Stimulated activated naive B cell treated with anti-CD40 and anti-IgM and Interleukin-4, amounts not matched to agents 10 μg/mL and 1 μg/mL and 100 μg/mL, for 72 hours (primary cell): ENCODE measurements at regions not wholly inside any gene's neighbourhood (a gene's known extent, or its start where the extent isn't known, plus 50 kb on each side); places are given as distances from the start of the nearest gene placed in this dataset.
"Not testable (repeated sequence)": the region's sequence is repeated elsewhere in the genome, so short reads cannot be mapped to it uniquely, and the experiment has no call there.

Experiments
- ATAC-seq, 2 donors: fragments of 150-1000 bp; cut with Tn5 transposase; replicated peaks; 2 replicates each; pipeline ENCODE4 v1.10.0; 2021; ENCODE audit warnings: moderate library complexity in 1 of 2
- DNase-seq: peaks from one replicate; pipeline ENCODE4 v3.0.0; 2021
- H3K27ac Mint-ChIP-seq: one replicate; pipeline ENCODE4 v1.8.0; 2022; ENCODE audit warnings: mild to moderate bottlenecking, mixed read lengths
- H3K27me3 Mint-ChIP-seq, 2 donors: one replicate each; pipeline ENCODE4 v1.8.0; 2022; ENCODE audit warnings: mixed read lengths in 2 of 2
- H3K36me3 Mint-ChIP-seq, 2 donors: one replicate each; pipeline ENCODE4 v1.8.0; 2022; ENCODE audit warnings: mixed read lengths in 2 of 2, mild to moderate bottlenecking in 1 of 2
- H3K4me1 Mint-ChIP-seq, 2 donors: one replicate each; pipeline ENCODE4 v1.8.0; 2022; ENCODE audit warnings: mixed read lengths in 2 of 2, mild to moderate bottlenecking in 1 of 2
- H3K4me3 Mint-ChIP-seq, 2 donors: one replicate each; pipeline ENCODE4 v1.8.0; 2022; ENCODE audit warnings: mild to moderate bottlenecking in 2 of 2, mixed read lengths in 2 of 2, moderate library complexity in 1 of 2
- H3K9me3 Mint-ChIP-seq, 2 donors: one replicate each; pipeline ENCODE4 v1.8.0; 2022; ENCODE audit warnings: mixed read lengths in 2 of 2, mild to moderate bottlenecking in 1 of 2

DNA sequence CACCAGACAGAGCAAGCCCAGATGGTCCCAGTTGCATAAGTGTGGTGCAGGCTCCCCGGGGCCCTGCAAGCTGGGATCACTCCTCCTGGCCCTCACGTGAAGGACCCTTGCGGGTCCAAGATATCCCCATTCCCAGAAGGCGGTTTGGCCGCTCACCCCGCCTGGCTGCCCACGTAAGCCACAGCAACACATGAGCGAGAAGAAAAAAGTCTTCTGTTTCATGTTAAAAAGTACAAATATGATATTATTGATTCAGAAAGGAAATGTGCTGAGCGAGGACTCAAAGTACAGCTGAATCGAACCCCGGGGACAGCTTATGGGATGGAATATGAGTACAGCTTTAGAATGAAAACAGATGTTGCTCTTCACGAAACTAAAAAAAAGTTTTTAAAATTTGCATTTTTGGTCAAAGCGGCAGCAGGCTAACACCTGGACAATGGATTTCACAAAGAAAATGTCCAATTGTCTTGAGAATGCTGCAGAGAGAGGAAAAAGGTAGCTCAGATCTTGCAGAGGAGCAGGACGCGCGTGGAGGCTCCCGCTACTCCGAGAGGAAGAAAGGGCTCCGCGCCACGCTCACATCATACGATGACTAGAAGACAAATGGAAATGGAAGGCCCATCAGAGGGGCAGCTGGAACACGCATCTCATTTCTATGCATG is 427.6 kb downstream of the IRX1 start:
- no peak overlapping the region for H3K4me3 Mint-ChIP-seq
- H3K27ac Mint-ChIP-seq, result no peak overlapping the region
- ATAC-seq (no peak), DNase-seq (no peak)
- no peaks in the 10 kb centered on the region for H3K36me3 Mint-ChIP-seq
- H3K27me3 Mint-ChIP-seq, result peaks cover 11 to 45% of the 10 kb centered on the region in 2 donors
- peaks cover 0 to 4% of the 10 kb centered on the region in 2 donors for H3K9me3 Mint-ChIP-seq
- H3K4me1 Mint-ChIP-seq, result peaks cover 9 to 26% of the 10 kb centered on the region in 2 donors

DNA sequence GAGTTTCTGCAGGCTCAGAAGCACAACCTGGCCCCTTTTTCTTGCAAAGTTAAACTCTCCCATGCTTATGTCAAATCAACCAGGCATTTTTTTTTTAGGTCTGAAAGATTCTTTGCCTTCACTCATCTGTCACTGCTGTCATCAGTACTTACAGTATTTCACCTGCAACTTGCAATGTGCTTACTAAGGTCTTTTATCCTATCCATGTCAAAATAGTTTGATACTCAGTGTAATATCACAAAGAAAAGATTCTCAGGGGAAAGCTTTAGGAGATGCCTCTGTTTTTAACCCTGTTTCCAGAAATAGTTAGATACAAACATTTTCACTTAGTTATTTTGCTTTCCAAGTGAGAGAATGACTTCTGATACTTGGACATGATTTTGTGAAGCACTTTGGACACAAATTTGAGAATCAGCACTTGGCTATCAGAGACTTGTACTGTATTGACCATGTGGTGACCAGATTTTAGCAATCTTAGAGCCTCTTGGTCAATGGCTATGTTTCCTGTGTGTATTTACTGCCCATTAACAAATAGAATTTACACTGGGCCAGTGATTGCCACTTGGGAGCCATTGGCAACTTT is 428.2 kb downstream of the IRX1 start:
- H3K4me1 Mint-ChIP-seq, result peaks cover 9 to 19% of the 10 kb centered on the region in 2 donors
- DNase-seq (no peak), ATAC-seq (no peak)
- peaks cover 0 to 4% of the 10 kb centered on the region in 2 donors for H3K9me3 Mint-ChIP-seq
- no peaks in the 10 kb centered on the region for H3K36me3 Mint-ChIP-seq
- H3K27me3 Mint-ChIP-seq, result peaks cover 11 to 45% of the 10 kb centered on the region in 2 donors
- no peak overlapping the region for H3K4me3 Mint-ChIP-seq
- H3K27ac Mint-ChIP-seq, result no peak overlapping the region

DNA sequence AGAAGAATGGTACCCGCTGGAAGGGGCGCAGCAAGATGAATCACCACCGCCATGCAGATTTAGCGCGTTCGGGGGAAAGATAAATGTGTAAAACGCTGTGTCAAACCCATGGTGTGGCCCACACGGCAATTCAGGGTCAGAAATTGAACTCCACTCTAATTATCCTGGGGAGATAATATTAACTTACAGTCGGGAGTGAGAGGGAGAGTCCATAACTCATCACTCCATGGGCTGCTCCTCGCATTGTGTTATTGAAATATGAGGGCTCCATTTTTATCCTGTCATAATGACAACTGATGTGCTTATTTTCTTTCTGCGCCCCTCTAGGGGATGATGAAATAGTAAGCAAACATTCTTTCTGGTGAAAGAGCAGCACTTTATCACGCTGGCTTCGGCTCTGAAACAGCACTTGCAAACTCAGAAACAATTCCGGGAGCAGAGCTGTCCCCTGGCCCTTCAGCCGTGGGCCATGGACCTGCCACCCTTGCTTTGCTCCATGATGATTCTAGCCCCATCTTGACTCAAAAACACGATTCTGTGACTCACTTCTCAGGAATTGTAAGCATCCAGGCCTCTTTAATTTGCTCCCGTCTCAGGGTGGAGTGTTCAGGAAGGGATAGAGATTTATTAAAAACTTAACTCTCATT is 431.6 kb downstream of the IRX1 start:
- Mint-ChIP-seq H3K27ac (no peak overlapping the region), H3K9me3 (peaks cover 3 to 8% of the 10 kb centered on the region in 2 donors), H3K27me3 (peaks cover 9 to 18% of the 10 kb centered on the region in 2 donors), H3K4me1 (peaks cover 6 to 9% of the 10 kb centered on the region in 2 donors), H3K4me3 (no peak overlapping the region), H3K36me3 (no peaks in the 10 kb centered on the region)
- DNase-seq (no peak), ATAC-seq (no peak)

DNA sequence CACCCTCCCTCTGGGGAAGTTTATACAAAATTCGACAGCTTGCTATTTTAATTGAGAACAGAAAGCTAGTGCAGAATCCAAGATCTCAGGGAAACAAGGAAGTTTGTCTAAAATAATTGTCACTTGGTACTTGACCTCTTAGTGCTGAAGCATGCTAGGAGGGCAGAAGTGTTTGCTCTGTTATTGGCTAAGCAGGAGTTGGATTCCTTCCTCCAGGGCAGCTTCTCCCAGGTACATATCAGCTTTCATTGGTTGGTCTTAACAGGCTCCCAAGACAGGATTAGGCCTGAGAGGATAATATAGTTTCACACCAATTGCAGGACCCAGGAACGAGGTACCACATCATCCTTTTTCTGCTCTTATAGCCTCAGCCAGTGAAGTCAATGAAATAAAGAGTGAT is 432.8 kb downstream of the IRX1 start:
- Mint-ChIP-seq H3K4me1 (no peaks in the 10 kb centered on the region), H3K9me3 (peaks cover 3 to 8% of the 10 kb centered on the region in 2 donors), H3K36me3 (no peaks in the 10 kb centered on the region), H3K27me3 (peaks cover 0 to 6% of the 10 kb centered on the region in 2 donors), H3K4me3 (no peak overlapping the region), H3K27ac (no peak overlapping the region)
- ATAC-seq (no peak), DNase-seq (no peak)

DNA sequence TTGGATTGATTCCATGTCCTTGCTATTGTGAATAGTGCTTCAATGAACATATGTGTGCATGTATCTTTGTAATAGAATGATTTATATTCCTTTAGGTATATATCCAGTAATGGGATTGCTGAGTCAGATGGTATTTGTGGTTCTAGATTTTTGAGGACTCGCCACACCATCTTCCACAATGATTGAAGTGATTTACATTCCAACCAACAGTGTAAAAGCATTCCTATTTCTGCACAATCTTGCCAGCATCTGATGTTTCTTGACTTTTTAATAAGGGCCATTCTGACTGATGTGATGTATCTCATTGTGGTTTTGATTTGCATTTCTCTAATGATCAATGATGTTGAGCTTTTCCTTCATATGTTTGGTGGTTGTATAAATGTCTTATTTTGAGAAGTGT is 437.9 kb downstream of the IRX1 start:
- H3K4me1 Mint-ChIP-seq, H3K4me3 Mint-ChIP-seq, H3K9me3 Mint-ChIP-seq, ATAC-seq, H3K27ac Mint-ChIP-seq, H3K36me3 Mint-ChIP-seq, H3K27me3 Mint-ChIP-seq, DNase-seq: not testable (repeated sequence)

DNA sequence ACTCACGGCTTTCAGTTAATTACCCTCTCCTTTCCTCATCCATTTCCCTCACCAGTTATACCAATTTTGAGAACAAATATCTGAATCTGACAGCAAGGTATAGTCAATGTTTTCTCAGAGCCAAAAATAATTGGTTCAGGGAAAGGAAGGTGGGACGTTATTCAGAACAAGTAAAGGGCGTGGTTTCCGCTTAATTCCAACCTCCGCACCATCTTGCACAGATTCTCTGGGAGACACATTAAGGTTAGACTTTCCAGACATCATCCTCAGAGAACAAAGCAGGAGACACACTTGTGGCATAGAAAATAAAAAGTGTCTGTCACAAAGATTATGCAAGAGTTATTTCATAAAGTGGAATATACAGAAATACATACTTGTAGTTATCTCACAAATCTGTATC is 441.2 kb downstream of the IRX1 start:
- Mint-ChIP-seq H3K9me3 (peaks cover 3 to 4% of the 10 kb centered on the region in 2 donors), H3K36me3 (no peaks in the 10 kb centered on the region), H3K4me1 (no peaks in the 10 kb centered on the region), H3K4me3 (no peak overlapping the region), H3K27me3 (no peaks in the 10 kb centered on the region), H3K27ac (no peak overlapping the region)
- DNase-seq (no peak), ATAC-seq (no peak)

DNA sequence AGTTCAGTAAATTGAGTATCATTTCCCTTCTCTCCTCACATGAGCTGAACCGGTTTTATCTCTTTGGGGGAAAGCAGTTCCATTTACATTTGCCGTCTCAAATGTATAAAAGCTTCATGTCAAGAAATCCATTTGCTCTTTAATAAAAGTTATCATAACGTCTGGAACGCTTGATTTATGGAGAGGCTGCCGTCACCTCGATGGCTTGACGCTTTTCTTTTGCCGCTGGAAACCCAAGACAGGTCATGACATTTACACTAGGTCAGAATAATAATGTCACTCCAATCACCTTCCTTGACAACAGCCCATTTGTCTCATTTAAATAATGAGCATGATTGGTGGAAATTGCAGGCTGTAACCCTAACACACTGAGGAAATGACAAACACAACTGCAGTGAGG is 443.4 kb downstream of the IRX1 start:
- no peak overlapping the region for H3K27ac Mint-ChIP-seq
- ATAC-seq (no peak), DNase-seq (no peak)
- H3K9me3 Mint-ChIP-seq, result peaks cover 3 to 7% of the 10 kb centered on the region in 2 donors
- H3K36me3 Mint-ChIP-seq, result no peaks in the 10 kb centered on the region
- no peaks in the 10 kb centered on the region for H3K27me3 Mint-ChIP-seq
- H3K4me1 Mint-ChIP-seq, result no peaks in the 10 kb centered on the region
- no peak overlapping the region for H3K4me3 Mint-ChIP-seq

DNA sequence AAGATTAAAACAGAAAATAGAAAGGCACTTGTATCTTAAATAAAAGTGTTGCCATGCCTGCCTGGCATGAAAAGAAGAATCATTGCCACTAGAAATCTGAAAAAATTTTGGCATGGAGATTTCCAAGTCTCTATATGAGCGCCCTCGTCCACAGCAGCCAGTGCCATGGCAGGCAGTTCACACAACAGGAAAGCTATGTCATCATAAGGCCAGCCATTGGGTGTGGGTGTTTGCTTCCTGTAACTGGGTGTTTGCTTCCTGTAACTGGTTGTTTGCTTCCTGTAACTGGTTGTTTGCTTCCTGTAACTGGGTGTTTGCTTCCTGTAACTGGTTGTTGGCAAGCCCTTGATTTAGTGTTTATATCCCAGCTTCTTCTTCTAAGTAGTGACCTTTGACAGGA is 446.7 kb downstream of the IRX1 start:
- Mint-ChIP-seq H3K4me3 (no peak overlapping the region), H3K27ac (no peak overlapping the region), H3K4me1 (no peaks in the 10 kb centered on the region), H3K27me3 (no peaks in the 10 kb centered on the region), H3K36me3 (no peaks in the 10 kb centered on the region), H3K9me3 (peaks cover 2 to 7% of the 10 kb centered on the region in 2 donors)
- DNase-seq (no peak), ATAC-seq (no peak)

DNA sequence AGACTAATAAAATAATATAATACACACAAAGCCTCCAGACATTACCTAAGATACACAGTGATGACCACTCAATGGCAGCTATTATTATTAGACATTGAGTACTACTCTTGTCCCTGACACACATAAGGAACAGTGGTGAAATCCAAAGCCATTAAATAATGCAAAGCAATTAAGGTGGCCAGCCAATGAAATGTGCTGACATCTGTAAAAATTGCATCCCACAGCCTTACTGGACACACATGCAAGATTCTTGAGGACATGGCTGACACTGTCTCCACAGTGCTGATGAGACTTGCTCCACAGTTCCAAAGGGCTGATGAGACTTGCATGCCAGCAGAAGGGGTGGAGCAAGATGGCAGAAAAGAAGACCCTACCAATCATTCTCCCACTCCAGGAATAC is 447.5 kb downstream of the IRX1 start:
- Mint-ChIP-seq H3K36me3 (no peaks in the 10 kb centered on the region), H3K27ac (no peak overlapping the region), H3K9me3 (peaks cover 2 to 7% of the 10 kb centered on the region in 2 donors), H3K4me1 (no peaks in the 10 kb centered on the region), H3K27me3 (no peaks in the 10 kb centered on the region), H3K4me3 (no peak overlapping the region)
- ATAC-seq (no peak), DNase-seq (no peak)

DNA sequence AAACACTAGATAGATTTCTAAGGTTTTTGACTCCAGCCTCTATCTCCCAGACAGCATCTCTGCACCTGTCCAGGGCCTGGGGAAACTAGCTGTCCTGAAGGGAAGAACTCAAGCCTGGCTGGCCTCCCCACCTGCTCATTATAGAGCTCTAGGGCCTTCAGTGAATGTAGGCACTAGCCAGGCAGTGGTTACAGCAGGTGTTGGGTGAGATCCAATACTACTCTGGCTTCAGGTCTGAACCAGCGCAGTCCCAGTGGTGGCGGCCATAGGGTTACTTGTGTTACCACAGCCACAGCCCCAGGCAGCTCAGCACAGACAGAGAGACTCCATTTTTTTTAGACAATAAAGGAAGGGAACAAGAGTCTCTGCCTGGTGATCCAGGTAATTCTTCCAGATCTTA is 449.2 kb downstream of the IRX1 start:
- Mint-ChIP-seq H3K27me3 (no peaks in the 10 kb centered on the region), H3K36me3 (no peaks in the 10 kb centered on the region), H3K4me1 (no peaks in the 10 kb centered on the region), H3K27ac (no peak overlapping the region), H3K4me3 (no peak overlapping the region), H3K9me3 (peaks cover 2 to 7% of the 10 kb centered on the region in 2 donors)
- no peak for DNase-seq
- no peak for ATAC-seq

DNA sequence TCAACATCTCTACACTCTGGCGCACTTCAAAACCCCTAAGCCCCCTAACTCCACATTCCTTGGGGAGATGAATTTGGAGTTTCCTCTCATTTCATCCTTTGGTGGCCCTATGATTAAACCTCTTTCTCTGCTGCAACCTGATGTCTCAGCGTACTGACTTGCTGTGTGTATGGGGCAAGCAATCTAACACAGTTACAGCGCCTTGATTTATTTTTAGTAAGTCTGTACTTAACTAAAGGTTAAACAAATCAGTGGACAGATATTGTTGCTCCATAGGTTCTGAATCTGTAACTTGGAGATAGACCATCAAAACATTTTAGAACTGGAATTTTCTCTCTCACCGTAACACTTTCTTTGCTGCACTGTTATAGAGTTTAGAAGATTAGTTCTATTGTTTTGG is 452.8 kb downstream of the IRX1 start:
- Mint-ChIP-seq H3K9me3 (no peaks in the 10 kb centered on the region), H3K27me3 (no peaks in the 10 kb centered on the region), H3K4me3 (no peak overlapping the region), H3K36me3 (no peaks in the 10 kb centered on the region), H3K4me1 (no peaks in the 10 kb centered on the region), H3K27ac (no peak overlapping the region)
- no peak for DNase-seq
- no peak for ATAC-seq

DNA sequence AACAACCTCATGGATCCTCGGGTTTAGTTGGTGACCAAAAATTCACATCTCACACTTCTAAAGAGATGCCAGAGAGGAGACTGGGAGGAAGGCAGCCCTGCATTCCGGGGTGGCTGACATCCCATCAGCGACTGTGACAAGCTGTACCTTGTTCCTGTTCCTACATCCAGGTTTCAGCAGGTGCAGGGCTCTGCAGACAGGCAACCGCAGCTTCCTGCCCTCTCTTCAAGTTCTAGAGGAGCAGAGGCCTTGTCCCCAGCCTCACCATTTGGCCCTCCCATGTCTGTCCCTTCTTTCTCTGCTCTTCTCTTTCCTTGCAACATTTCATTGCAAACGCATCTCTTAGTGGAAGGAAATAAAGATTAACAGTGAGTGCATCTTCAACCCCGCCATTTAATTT is 454.6 kb downstream of the IRX1 start:
- no peak for ATAC-seq
- H3K9me3 Mint-ChIP-seq, result no peaks in the 10 kb centered on the region
- H3K4me1 Mint-ChIP-seq, result no peaks in the 10 kb centered on the region
- H3K27ac Mint-ChIP-seq, result no peak overlapping the region
- DNase-seq, result no peak
- H3K4me3 Mint-ChIP-seq, result no peak overlapping the region
- H3K27me3 Mint-ChIP-seq, result no peaks in the 10 kb centered on the region
- no peaks in the 10 kb centered on the region for H3K36me3 Mint-ChIP-seq

DNA sequence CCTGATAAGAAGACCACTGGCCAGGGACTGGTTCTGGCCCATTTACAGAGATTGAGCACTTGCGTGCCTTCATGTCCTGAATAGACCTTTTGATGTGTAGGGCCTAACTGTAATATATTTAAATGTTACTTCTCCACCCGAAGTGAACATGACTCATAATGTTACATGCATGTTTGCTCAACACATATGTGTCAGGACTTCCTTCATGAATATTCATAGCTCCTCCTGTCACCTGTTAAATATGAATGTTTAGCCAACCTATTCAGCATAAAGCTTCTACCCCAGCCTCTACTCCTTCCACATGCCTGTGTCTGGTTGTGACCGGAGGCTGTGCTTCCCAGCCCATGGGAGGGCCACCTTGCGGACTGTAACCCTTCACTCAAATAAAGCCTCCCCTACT is 457.5 kb downstream of the IRX1 start:
- Mint-ChIP-seq H3K36me3 (no peaks in the 10 kb centered on the region), H3K4me1 (no peaks in the 10 kb centered on the region), H3K27ac (no peak overlapping the region), H3K27me3 (no peaks in the 10 kb centered on the region), H3K4me3 (no peak overlapping the region), H3K9me3 (peaks cover 0 to 2% of the 10 kb centered on the region in 2 donors)
- no peak for DNase-seq
- no peak for ATAC-seq

DNA sequence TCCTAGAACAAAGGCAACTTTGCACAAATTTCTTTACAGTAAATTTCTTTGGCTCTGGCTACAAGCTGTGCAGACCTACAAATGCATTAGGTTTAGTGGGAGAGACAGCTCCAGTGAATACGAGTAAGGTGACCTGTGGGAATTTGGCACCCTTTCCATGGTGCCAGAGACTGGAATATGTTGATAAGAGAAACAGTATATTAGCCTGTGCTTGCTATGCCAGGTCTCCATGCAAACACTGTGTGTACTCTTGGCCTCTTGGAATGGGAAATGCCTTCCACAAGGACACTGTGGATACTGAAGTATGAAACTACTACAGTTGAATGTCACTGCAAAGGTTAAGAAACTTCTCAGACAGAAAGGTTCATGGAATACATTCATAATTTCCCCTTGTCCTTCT is 458.5 kb downstream of the IRX1 start:
- Mint-ChIP-seq H3K4me1 (no peaks in the 10 kb centered on the region), H3K27ac (no peak overlapping the region)

DNA sequence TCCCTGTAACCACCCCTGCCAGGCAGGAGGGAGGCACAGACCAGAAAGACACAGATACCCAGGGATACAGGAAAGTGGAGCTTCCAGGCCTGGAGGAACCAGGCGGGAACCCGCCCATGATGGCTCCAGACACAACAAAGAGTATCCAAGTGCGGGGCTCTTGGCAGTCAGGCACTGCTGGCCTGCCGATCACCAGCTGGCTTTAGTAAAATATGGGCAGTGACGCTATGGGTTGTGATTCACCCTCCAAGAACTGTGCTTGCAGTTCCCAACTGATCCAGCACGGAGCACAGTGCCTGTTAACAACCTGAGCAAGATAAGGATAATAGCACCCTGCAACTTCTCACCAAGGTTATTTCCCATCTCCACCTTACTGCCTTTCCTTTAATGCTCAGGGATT is 463.3 kb downstream of the IRX1 start:
- H3K9me3 Mint-ChIP-seq, result peaks cover 0 to 2% of the 10 kb centered on the region in 2 donors
- H3K4me1 Mint-ChIP-seq, result no peaks in the 10 kb centered on the region
- H3K27ac Mint-ChIP-seq, result no peak overlapping the region
- peaks cover 0 to 4% of the 10 kb centered on the region in 2 donors for H3K27me3 Mint-ChIP-seq
- ATAC-seq, result no peak
- no peaks in the 10 kb centered on the region for H3K36me3 Mint-ChIP-seq
- DNase-seq, result no peak
- H3K4me3 Mint-ChIP-seq, result no peak overlapping the region

More for the DNA sequence above, 458.5 kb downstream of the IRX1 start:
- DNase-seq (no peak), ATAC-seq (no peak)
- no peak overlapping the region for H3K4me3 Mint-ChIP-seq
- H3K9me3 Mint-ChIP-seq, result peaks cover 0 to 2% of the 10 kb centered on the region in 2 donors
- H3K27me3 Mint-ChIP-seq, result no peaks in the 10 kb centered on the region
- H3K36me3 Mint-ChIP-seq, result no peaks in the 10 kb centered on the region
